Hypothalamus (tissue), 51 donors: ENCODE measurements at regions not wholly inside any gene's neighbourhood (a gene's known extent, or its start where the extent isn't known, plus 50 kb on each side); places are given as distances from the start of the nearest gene placed in this dataset.

Source experiments
- DNase-seq, 51 donors: peaks; one replicate each; lab custom pipeline; 2025; lab: John Stamatoyannopoulos, UW

GRCh38 chr9:7258688-7259396 lies 501.1 kb downstream of the KDM4C start:
- DNase-seq: no peak

- DNase-seq: no peak
Observed at GRCh38 chr9:7246917-7247522, 489.2 kb downstream of the KDM4C start.

GRCh38 chr9:7245976-7246580 lies 488.3 kb downstream of the KDM4C start:
- DNase-seq: no peak

GRCh38 chr9:7243838-7244237 lies 486.1 kb downstream of the KDM4C start:
- no peak for DNase-seq

DNA sequence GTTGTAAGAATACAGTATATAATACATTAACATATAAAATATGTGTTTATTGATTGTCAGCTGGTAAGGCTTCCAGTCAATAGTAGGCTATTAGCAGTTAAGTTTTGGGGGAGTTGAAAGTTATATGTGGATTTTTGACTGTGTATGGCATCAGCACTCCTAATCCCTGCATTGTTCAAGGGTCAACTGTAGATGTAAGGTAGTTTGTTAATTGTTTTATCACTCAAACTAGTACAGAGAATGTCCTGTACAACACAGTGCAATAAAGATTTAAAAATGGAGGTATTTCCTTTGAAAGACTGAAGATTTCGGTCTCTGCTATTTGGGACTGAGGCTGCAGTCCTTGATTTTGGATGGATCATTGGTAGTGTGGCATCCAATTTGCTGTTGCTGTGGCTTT lies 484.4 kb downstream of the KDM4C start:
- no peak for DNase-seq

- no peak for DNase-seq
Observed at GRCh38 chr9:7241694-7242093, 483.9 kb downstream of the KDM4C start.

DNA sequence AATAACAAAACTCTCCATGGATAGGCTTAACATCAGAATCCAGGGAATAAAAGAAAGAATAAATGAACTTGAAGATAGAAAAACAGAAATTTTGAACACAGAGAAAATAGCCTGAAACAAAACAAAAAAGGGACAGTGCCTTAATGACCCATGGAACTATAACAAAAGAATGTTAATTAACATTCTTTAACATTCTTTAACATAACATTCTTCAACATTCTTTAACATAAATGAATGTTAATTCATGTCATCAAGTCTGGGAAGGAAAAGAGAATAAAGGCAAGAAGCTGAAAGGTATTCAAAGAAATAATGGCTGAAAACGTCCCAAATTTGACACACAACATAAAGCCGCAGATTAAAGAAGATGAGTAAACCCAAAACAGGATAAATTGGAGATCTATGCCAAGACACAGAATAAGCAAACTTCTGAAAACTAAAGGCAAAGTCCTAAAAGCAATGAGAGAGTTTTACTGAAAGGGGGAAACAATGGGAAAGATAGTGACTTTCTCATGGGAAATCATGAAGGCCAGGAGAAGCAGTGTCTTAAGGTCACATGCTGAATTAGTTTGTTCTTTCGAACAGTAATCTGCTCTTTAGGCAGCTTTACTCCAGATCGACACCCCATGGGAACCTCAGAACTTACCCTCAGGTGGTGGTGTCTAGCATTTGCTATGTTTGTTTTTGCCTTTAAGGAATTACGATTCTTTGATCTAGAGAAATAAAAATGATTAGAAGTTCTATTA lies 483.0 kb downstream of the KDM4C start:
- no peak for DNase-seq

DNA sequence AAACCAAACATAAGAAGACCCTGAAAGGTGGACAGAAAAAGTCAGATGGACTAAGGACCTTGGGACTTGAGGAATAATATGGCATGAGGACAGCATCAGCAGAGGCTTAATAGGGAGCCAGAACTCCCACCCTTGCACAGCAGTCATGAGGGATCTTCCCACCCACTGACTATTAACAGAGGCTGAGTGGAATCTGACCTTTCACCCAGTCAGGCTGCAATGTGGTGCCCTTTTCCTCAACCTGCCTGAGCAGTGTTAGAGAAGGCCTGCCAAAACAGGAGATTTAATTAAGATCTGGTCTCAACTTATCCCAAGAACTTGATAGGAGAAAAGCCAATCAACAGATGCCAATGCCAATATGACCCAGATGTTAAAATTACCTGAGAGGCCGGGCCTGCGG lies 481.9 kb downstream of the KDM4C start:
- DNase-seq: no peak

GRCh38 chr9:7238247-7238637 lies 480.5 kb downstream of the KDM4C start:
- DNase-seq: no peak

DNA sequence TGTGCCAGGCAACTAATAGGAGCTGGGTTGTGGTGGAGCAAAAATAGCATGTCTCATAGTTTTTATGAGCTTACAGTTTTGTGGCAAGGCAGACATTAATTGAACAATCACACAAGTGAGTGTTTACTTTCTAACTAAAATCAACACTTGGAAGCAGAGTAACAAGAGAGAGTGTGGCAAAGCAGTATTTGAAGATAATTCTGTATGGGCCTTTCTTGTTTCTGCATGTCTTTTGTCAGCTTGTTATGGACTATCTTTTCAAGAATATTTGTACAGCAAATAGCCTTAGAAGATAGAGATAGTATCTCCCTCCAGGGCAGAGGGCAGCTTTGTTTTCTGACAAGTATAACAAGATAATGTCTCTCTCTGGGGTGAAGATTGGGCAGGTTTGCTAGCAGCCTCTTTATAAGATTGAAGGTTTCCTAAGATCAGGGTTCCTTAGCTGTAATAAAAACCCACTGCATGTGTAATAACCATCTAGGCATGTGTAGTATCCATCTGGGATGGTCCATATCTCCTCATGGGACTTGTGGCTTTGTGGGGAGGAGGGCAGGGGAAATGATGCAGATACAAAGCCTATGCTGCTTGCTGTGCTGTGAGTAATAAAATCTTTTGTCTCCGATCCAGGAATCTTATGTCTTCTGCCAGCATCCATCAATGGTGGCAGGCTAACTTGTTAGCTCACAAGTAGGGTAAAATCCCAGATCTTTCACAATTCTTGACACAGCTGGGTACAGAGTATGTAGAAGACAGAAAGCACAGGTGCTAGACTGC lies 479.9 kb downstream of the KDM4C start:
- DNase-seq: no peak

GRCh38 chr9:7236186-7236585 lies 478.4 kb downstream of the KDM4C start:
- DNase-seq: no peak

GRCh38 chr9:7234144-7234543 lies 476.4 kb downstream of the KDM4C start:
- DNase-seq: no peak

DNA sequence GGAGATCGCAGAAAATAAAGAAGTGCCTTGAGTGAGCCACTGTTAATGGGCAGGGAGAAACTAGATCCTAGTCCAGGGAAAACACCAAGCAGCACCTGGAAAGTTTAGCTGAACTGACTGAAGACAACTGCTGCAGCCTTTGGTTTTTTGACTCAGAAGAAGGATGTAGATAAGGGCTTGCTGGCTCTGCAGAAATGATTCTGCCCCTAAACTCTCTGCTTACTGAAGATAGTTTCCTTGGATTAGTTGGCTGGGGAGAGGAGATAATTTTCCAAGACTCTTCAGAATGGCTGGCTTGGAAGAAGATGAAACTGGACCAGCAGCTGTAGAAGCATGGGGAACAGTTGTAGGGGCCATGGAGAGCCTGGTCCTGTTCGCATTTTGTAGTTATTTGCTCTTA lies 471.8 kb downstream of the KDM4C start:
- DNase-seq: no peak

GRCh38 chr9:7228726-7229125 lies 471.0 kb downstream of the KDM4C start:
- DNase-seq: no peak

- DNase-seq: no peak
Observed at GRCh38 chr9:7227951-7228350, 470.2 kb downstream of the KDM4C start.

DNA sequence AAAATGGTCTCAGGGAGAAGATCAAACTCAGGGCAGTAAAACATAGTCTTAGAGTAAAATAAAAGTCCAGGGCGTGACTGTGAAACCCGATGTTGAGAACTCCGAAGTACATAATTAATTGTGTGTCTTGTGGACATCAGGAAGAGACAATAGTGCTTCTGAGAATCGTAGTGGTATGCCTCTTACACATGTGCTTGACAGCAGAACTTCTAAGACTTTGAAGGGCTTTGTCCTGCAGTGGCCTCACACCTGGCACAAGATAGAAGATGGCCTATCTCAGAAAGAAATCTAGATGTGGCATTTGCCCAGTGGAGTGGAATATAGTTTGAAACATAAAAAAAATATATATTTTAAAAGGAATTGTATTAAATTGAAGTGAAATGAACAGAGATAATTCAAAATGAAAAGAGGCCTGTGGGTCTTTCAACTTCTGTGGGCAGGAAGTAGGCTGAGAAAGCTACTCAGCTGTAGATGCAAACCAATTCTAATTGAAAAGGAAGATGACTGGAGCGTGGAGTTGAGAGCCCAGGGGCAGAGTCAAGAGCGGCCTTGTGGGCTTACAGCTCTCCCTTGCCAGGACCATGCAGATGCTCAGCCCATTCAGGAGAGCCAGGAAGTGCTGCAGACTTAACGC lies 468.4 kb downstream of the KDM4C start:
- no peak for DNase-seq
